ENCODE measurements at regions not wholly inside any gene's neighbourhood (a gene's known extent, or its start where the extent isn't known, plus 50 kb on each side); places are given as distances from the start of the nearest gene placed in this dataset.

- TF ChIP-seq RAD21 (IDR thresholded peaks at IDR 0.05) (no peak), YY1 (IDR thresholded peaks at IDR 0.05) (no peak), SP1 (IDR thresholded peaks at IDR 0.05) (no peak), RXRA (IDR thresholded peaks at IDR 0.05) (no peak)
- TF ChIP-seq, protein P1, sequence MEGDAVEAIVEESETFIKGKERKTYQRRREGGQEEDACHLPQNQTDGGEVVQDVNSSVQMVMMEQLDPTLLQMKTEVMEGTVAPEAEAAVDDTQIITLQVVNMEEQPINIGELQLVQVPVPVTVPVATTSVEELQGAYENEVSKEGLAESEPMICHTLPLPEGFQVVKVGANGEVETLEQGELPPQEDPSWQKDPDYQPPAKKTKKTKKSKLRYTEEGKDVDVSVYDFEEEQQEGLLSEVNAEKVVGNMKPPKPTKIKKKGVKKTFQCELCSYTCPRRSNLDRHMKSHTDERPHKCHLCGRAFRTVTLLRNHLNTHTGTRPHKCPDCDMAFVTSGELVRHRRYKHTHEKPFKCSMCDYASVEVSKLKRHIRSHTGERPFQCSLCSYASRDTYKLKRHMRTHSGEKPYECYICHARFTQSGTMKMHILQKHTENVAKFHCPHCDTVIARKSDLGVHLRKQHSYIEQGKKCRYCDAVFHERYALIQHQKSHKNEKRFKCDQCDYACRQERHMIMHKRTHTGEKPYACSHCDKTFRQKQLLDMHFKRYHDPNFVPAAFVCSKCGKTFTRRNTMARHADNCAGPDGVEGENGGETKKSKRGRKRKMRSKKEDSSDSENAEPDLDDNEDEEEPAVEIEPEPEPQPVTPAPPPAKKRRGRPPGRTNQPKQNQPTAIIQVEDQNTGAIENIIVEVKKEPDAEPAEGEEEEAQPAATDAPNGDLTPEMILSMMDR (IDR thresholded peaks at IDR 0.05; ENCODE audit: low read depth, low read length, missing input control), result no peak
- TF ChIP-seq, protein P2, sequence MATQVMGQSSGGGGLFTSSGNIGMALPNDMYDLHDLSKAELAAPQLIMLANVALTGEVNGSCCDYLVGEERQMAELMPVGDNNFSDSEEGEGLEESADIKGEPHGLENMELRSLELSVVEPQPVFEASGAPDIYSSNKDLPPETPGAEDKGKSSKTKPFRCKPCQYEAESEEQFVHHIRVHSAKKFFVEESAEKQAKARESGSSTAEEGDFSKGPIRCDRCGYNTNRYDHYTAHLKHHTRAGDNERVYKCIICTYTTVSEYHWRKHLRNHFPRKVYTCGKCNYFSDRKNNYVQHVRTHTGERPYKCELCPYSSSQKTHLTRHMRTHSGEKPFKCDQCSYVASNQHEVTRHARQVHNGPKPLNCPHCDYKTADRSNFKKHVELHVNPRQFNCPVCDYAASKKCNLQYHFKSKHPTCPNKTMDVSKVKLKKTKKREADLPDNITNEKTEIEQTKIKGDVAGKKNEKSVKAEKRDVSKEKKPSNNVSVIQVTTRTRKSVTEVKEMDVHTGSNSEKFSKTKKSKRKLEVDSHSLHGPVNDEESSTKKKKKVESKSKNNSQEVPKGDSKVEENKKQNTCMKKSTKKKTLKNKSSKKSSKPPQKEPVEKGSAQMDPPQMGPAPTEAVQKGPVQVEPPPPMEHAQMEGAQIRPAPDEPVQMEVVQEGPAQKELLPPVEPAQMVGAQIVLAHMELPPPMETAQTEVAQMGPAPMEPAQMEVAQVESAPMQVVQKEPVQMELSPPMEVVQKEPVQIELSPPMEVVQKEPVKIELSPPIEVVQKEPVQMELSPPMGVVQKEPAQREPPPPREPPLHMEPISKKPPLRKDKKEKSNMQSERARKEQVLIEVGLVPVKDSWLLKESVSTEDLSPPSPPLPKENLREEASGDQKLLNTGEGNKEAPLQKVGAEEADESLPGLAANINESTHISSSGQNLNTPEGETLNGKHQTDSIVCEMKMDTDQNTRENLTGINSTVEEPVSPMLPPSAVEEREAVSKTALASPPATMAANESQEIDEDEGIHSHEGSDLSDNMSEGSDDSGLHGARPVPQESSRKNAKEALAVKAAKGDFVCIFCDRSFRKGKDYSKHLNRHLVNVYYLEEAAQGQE (IDR thresholded peaks at IDR 0.05), result no peak
- TF ChIP-seq, protein P3, sequence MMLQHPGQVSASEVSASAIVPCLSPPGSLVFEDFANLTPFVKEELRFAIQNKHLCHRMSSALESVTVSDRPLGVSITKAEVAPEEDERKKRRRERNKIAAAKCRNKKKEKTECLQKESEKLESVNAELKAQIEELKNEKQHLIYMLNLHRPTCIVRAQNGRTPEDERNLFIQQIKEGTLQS (IDR thresholded peaks at IDR 0.05), result no peak
Observed at GRCh38 chr4:84100071-84100470, 399.0 kb downstream of the NKX6-1 start.
